Neutrophil (primary cell): ENCODE measurements at regions not wholly inside any gene's neighbourhood (a gene's known extent, or its start where the extent isn't known, plus 50 kb on each side); places are given as distances from the start of the nearest gene placed in this dataset.

Source experiments
- H3K27ac ChIP-seq: fragments of 200-600 bp; sonication (generic); 2 replicates; pipeline ENCODE4 v1.5.1; 2016; ENCODE audit warnings: mild to moderate bottlenecking, moderate library complexity
- H3K27me3 ChIP-seq: fragments of 200-600 bp; sonication (generic); 2 replicates; pipeline ENCODE4 v1.6.0; 2016; ENCODE audit warnings: mild to moderate bottlenecking
- H3K36me3 ChIP-seq: fragments of 200-600 bp; sonication (generic); 2 replicates; pipeline ENCODE4 v1.5.1; 2017
- H3K4me1 ChIP-seq, 2 experiments: fragments of 200-600 bp in 1 of 2; sonication (generic) in 1 of 2; 1 replicate in 1 of 2; 2 replicates in 1 of 2; pipeline versions ENCODE4 v1.5.1 to v1.6.1; 2013 to 2016; ENCODE audit warnings: low read depth in 1 of 2, low read length in 1 of 2, mild to moderate bottlenecking in 1 of 2, moderate library complexity in 1 of 2; ENCODE audit not compliant: control insufficient read depth in 1 of 2, insufficient read depth in 1 of 2
- H3K4me3 ChIP-seq, 2 experiments: fragments of 200-600 bp in 1 of 2; sonication (generic) in 1 of 2; 1 replicate in 1 of 2; 2 replicates in 1 of 2; pipeline ENCODE4 v1.5.1; 2013 to 2016; ENCODE audit warnings: low read depth in 1 of 2, low read length in 1 of 2, mild to moderate bottlenecking in 1 of 2, moderate library complexity in 1 of 2
- H3K9me3 ChIP-seq: fragments of 200-600 bp; sonication (generic); 2 replicates; pipeline ENCODE4 v1.5.1; 2016
- TF ChIP-seq, protein P1 (sequence below): fragments of 200-600 bp; sonication (generic); IDR thresholded peaks from 2 replicates; pipeline ENCODE4 v1.5.1; 2016; ENCODE audit warnings: antibody characterized with exemption

DNA sequence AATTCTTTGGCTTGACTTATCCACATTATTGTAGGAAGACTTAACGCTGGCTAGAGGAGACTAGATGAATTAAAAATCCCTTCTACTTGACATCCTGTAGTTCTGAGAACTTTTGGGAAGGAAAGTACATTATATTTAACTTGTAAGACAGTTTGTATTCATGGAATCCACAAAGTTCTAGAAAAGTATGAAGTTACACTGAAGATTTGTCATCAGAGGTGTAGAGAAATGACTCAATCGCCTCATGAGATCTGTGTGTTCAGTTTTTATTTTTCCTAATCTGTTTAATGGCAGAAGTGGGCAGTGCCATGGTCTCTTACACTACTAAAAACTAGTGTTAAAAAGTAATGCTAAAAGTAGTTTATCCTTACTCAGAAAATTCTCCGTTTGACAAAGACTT, 89.1 kb upstream of the SMIM30 start:
- Histone ChIP-seq H3K27ac (no peak overlapping the region), H3K4me3 (no peak overlapping the region), H3K36me3 (no peaks in the 10 kb centered on the region), H3K4me1 (no peaks in the 10 kb centered on the region), H3K27me3 (no peaks in the 10 kb centered on the region), H3K9me3 (no peaks in the 10 kb centered on the region)
- TF ChIP-seq, protein P1, sequence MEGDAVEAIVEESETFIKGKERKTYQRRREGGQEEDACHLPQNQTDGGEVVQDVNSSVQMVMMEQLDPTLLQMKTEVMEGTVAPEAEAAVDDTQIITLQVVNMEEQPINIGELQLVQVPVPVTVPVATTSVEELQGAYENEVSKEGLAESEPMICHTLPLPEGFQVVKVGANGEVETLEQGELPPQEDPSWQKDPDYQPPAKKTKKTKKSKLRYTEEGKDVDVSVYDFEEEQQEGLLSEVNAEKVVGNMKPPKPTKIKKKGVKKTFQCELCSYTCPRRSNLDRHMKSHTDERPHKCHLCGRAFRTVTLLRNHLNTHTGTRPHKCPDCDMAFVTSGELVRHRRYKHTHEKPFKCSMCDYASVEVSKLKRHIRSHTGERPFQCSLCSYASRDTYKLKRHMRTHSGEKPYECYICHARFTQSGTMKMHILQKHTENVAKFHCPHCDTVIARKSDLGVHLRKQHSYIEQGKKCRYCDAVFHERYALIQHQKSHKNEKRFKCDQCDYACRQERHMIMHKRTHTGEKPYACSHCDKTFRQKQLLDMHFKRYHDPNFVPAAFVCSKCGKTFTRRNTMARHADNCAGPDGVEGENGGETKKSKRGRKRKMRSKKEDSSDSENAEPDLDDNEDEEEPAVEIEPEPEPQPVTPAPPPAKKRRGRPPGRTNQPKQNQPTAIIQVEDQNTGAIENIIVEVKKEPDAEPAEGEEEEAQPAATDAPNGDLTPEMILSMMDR = no peak

DNA sequence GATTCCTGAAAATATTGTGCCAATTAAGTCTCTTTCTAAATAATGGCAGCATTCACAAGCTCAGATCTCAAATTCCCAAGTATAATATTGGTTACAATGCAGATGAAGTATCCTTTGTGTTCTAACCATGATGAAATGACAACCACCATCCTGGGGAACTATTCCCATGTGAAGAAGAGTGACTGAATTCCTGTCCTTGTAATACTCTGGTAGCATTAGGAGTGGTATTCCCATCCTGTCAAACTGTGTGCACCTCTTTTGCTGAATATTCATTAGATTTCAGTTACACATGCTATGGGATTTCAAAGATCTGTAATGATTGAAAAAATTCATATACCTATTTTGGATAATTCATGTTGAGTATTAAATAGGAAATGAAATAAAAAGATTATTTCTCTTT, 86.1 kb upstream of the SMIM30 start:
- Histone ChIP-seq H3K4me1 (no peaks in the 10 kb centered on the region), H3K27ac (no peak overlapping the region), H3K9me3 (no peaks in the 10 kb centered on the region), H3K27me3 (no peaks in the 10 kb centered on the region), H3K36me3 (no peaks in the 10 kb centered on the region), H3K4me3 (no peak overlapping the region)
- TF ChIP-seq, protein P1 = no peak

DNA sequence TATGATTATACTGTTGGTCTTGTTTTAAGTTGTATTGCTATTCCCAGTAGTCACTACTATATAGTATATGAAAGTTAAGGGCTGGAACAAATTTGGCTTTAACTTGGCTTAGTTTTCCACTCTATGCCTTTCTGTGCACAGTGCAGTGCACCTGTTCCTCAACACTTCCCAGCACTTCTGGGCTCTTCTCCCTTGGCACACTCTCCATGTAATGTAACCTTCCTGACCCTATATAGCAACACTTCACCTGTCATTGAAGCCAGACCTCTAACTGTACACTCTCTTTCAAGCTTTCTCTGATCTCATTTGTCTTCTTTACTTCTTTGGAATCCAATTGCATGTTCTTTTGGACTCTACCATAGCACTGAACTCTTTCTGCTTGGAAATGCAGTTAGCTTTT, 83.9 kb upstream of the SMIM30 start:
- Histone ChIP-seq H3K4me3 (no peak overlapping the region), H3K4me1 (no peaks in the 10 kb centered on the region), H3K36me3 (no peaks in the 10 kb centered on the region), H3K27ac (no peak overlapping the region), H3K27me3 (no peaks in the 10 kb centered on the region), H3K9me3 (no peaks in the 10 kb centered on the region)
- TF ChIP-seq, protein P1 = no peak

DNA sequence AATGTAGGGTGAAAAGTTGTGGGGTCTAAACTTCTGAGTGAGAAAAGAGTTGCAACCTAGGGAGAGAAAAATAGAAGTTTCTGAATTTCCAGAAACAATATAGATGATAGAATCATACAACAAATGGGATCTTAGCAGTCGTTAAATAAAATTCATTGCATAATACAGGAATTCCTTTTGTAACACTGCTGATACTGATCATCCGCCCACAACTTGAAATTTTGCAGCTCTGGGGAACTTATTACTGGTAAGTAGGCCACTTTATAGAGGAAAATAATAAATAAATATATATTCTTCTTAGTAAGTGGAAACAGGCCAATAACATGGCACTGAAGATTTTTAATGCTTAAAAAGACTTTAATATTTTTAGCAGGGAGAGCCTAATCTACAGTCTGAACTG, 81.9 kb upstream of the SMIM30 start:
- H3K4me1 ChIP-seq = no peaks in the 10 kb centered on the region
- no peaks in the 10 kb centered on the region for H3K9me3 ChIP-seq
- no peaks in the 10 kb centered on the region for H3K27me3 ChIP-seq
- H3K4me3 ChIP-seq = no peak overlapping the region
- H3K27ac ChIP-seq = no peak overlapping the region
- no peaks in the 10 kb centered on the region for H3K36me3 ChIP-seq
- TF ChIP-seq, protein P1 = no peak

DNA sequence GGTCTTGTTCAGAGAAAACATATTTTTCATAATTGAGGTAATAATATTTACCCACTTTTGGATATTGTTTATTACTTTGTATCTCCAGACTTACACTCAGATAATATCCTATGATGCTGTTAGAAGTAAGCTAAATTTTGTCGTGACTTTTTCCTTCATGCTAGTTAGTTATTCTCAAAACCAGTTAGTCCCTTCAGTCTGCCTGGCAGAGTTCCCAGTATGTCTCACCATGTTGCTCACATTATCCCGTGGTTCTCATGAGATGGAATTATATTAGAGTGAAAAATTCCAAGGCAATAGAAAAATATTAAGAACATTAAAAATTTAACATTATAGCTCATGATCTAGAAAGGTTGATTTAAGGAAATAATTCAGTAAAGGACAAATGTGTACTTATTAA, 81.5 kb upstream of the SMIM30 start:
- no peaks in the 10 kb centered on the region for H3K9me3 ChIP-seq
- H3K27ac ChIP-seq = no peak overlapping the region
- no peaks in the 10 kb centered on the region for H3K4me1 ChIP-seq
- H3K4me3 ChIP-seq = no peak overlapping the region
- TF ChIP-seq, protein P1 = no peak
- no peaks in the 10 kb centered on the region for H3K27me3 ChIP-seq
- no peaks in the 10 kb centered on the region for H3K36me3 ChIP-seq

DNA sequence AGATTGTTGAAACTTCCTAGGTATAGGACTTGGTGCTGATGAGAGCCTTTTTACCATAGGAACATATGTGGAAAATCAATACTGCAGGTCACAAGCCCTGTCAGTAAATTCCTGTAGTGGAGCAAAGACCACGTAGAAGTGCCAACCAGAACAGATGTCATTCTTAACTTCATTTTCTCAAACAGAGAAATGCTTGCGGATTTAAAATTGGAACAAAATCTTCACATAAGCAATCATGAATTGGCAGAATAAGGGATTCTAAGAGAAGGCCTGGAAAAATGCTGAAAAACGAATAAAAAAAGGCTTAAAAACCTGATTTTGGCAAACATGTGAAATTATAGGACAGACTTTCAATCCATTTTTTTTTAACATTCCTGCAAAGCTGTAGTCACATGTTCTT, 80.8 kb upstream of the SMIM30 start:
- Histone ChIP-seq H3K9me3 (no peaks in the 10 kb centered on the region), H3K36me3 (no peaks in the 10 kb centered on the region), H3K4me3 (no peak overlapping the region), H3K4me1 (no peaks in the 10 kb centered on the region), H3K27me3 (no peaks in the 10 kb centered on the region), H3K27ac (no peak overlapping the region)
- TF ChIP-seq, protein P1 = no peak
